WTC11 (cell line): ENCODE measurements at regions not wholly inside any gene's neighbourhood (a gene's known extent, or its start where the extent isn't known, plus 50 kb on each side); places are given as distances from the start of the nearest gene placed in this dataset.

ENCODE experiments used
- TF ChIP-seq, protein P1 (sequence below): fragments of 200-600 bp; IDR thresholded peaks from 2 replicates; pipeline ENCODE4 v1.8.0; 2022; ENCODE audit warnings: antibody characterized with exemption
- TF ChIP-seq, protein P2 (sequence below): sonication (generic); formaldehyde crosslinking; IDR thresholded peaks from 2 replicates; pipeline ENCODE4 v1.8.1; 2023; ENCODE audit warnings: mild to moderate bottlenecking, missing genetic modification reagents, borderline replicate concordance
- TF ChIP-seq, protein P3 (sequence below): sonication (generic); formaldehyde crosslinking; IDR thresholded peaks from 2 replicates; pipeline ENCODE4 v1.8.0; 2023; ENCODE audit warnings: missing genetic modification reagents

DNA sequence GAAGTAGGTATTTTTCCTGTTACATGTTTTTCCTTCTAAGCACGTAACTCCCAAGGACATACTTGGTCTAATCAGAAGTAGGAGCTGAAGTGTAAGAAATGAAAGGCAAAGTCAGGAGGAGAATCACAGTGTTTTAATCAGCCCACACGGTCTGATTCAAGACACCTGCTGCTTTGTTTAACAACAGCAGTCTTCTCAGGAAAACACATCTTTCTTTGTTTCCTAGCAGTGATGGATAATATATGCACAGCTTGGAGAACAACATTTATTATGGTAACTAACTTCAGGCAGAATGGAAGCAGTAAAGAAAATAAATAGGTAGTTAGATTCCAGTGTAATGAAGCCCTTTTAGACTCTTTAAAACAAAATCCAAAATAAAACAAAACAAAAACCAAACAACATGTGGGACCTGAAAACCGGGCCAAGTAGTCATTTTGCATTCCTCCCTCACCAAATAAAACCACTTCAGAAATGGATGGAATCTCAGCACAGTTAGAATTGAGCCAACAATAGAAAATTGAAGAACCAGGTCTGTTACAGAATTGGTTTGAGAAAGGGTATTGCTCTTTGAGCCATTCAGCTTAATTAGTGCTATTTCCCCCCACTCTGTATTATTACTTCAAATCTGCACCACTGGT lies 61.1 kb upstream of the UGP2 start:
- TF ChIP-seq, protein P1, sequence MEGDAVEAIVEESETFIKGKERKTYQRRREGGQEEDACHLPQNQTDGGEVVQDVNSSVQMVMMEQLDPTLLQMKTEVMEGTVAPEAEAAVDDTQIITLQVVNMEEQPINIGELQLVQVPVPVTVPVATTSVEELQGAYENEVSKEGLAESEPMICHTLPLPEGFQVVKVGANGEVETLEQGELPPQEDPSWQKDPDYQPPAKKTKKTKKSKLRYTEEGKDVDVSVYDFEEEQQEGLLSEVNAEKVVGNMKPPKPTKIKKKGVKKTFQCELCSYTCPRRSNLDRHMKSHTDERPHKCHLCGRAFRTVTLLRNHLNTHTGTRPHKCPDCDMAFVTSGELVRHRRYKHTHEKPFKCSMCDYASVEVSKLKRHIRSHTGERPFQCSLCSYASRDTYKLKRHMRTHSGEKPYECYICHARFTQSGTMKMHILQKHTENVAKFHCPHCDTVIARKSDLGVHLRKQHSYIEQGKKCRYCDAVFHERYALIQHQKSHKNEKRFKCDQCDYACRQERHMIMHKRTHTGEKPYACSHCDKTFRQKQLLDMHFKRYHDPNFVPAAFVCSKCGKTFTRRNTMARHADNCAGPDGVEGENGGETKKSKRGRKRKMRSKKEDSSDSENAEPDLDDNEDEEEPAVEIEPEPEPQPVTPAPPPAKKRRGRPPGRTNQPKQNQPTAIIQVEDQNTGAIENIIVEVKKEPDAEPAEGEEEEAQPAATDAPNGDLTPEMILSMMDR: no peak
- TF ChIP-seq, protein P2, sequence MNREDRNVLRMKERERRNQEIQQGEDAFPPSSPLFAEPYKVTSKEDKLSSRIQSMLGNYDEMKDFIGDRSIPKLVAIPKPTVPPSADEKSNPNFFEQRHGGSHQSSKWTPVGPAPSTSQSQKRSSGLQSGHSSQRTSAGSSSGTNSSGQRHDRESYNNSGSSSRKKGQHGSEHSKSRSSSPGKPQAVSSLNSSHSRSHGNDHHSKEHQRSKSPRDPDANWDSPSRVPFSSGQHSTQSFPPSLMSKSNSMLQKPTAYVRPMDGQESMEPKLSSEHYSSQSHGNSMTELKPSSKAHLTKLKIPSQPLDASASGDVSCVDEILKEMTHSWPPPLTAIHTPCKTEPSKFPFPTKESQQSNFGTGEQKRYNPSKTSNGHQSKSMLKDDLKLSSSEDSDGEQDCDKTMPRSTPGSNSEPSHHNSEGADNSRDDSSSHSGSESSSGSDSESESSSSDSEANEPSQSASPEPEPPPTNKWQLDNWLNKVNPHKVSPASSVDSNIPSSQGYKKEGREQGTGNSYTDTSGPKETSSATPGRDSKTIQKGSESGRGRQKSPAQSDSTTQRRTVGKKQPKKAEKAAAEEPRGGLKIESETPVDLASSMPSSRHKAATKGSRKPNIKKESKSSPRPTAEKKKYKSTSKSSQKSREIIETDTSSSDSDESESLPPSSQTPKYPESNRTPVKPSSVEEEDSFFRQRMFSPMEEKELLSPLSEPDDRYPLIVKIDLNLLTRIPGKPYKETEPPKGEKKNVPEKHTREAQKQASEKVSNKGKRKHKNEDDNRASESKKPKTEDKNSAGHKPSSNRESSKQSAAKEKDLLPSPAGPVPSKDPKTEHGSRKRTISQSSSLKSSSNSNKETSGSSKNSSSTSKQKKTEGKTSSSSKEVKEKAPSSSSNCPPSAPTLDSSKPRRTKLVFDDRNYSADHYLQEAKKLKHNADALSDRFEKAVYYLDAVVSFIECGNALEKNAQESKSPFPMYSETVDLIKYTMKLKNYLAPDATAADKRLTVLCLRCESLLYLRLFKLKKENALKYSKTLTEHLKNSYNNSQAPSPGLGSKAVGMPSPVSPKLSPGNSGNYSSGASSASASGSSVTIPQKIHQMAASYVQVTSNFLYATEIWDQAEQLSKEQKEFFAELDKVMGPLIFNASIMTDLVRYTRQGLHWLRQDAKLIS (CRISPR knock-in tag): no peak
- TF ChIP-seq, protein P3, sequence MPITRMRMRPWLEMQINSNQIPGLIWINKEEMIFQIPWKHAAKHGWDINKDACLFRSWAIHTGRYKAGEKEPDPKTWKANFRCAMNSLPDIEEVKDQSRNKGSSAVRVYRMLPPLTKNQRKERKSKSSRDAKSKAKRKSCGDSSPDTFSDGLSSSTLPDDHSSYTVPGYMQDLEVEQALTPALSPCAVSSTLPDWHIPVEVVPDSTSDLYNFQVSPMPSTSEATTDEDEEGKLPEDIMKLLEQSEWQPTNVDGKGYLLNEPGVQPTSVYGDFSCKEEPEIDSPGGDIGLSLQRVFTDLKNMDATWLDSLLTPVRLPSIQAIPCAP (CRISPR knock-in tag): no peak
